ENCODE measurements at regions not wholly inside any gene's neighbourhood (a gene's known extent, or its start where the extent isn't known, plus 50 kb on each side); places are given as distances from the start of the nearest gene placed in this dataset.

DNA sequence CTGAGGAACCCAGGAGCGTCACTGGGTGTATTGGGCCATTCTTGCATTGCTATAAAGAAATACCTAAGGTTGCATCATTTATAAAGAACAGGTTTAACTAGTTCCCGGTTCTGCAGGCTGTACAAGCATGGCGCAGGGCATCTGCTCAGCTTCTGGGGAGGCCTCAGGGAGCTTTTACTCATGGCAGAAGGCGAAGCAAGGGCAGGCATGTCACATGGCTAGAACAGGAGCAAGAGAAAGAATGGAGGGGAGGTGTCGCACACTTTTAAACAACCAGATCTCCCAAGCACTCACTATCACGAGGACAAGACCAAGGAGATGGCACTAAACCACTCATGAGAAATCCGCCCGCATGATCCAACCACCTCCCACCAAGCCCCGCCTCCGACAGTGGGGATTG lies 65.2 kb downstream of the PSMG1 start:
- H3K36me3 ChIP-seq (replicated peaks; ENCODE audit: insufficient read depth, low read depth) = no peaks in the 10 kb centered on the region
- H3K9me2 ChIP-seq (replicated peaks; ENCODE audit: insufficient read depth) = no peaks in the 10 kb centered on the region

DNA sequence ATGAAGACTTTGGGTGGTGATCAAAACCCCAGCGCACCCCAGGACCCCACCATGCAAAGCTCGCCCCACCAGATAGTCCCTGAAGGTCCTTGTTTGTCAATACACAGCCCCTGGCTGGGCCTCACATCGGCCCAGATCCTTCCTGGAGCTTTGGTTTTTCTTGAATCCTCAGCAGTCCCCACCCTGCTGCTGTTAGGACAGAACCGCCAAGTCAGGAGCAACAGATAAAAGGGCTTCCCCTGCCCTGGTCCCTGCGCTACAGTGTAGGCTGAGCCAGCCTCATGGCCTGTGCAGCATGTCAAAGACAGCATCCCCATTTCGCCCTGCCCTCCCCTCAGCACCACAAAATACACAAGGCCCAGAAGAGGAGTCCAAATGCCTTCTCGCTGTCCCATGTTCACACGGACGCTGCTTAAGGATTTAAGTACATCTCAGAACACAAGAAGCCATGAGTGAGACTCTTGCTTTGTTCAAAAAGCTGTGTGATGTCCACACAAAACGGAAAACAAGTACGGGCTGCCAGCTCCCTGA lies 65.7 kb downstream of the PSMG1 start:
- Histone ChIP-seq H3K36me3 (replicated peaks; ENCODE audit: insufficient read depth, low read depth) (no peaks in the 10 kb centered on the region), H3K27ac (no peak overlapping the region), H2AFZ (no peak overlapping the region), H3K4me2 (no peak overlapping the region), H4K20me1 (ENCODE audit: insufficient read depth, poor library complexity, severe bottlenecking) (no peaks in the 10 kb centered on the region), H3K4me3 (no peak overlapping the region), H3K9me2 (replicated peaks; ENCODE audit: insufficient read depth) (no peaks in the 10 kb centered on the region), H3K4me1 (ENCODE audit: insufficient read depth) (no peaks in the 10 kb centered on the region), H3K27me3 (no peaks in the 10 kb centered on the region), H3K79me2 (no peaks in the 10 kb centered on the region), H3K9me3 (ENCODE audit: low read depth) (no peaks in the 10 kb centered on the region)
- DNase-seq (ENCODE audit: low spot score) = no peak
- WGBS (ENCODE audit: low lambda C conversion rate, missing lambda C conversion rate) = 93% methylated on average over 11 of the region's 11 CpGs
- TF ChIP-seq EZH2phosphoT487 (IDR thresholded peaks at IDR 0.05; ENCODE audit: low read depth, severe bottlenecking, unreplicated experiment) (no peak), EZH2 (IDR thresholded peaks at IDR 0.05; ENCODE audit: borderline replicate concordance) (no peak)
- TF ChIP-seq, protein P1, sequence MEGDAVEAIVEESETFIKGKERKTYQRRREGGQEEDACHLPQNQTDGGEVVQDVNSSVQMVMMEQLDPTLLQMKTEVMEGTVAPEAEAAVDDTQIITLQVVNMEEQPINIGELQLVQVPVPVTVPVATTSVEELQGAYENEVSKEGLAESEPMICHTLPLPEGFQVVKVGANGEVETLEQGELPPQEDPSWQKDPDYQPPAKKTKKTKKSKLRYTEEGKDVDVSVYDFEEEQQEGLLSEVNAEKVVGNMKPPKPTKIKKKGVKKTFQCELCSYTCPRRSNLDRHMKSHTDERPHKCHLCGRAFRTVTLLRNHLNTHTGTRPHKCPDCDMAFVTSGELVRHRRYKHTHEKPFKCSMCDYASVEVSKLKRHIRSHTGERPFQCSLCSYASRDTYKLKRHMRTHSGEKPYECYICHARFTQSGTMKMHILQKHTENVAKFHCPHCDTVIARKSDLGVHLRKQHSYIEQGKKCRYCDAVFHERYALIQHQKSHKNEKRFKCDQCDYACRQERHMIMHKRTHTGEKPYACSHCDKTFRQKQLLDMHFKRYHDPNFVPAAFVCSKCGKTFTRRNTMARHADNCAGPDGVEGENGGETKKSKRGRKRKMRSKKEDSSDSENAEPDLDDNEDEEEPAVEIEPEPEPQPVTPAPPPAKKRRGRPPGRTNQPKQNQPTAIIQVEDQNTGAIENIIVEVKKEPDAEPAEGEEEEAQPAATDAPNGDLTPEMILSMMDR (IDR thresholded peaks at IDR 0.05; ENCODE audit: poor library complexity) = no peak

More for the DNA sequence above, 65.2 kb downstream of the PSMG1 start:
- 95% methylated on average over 10 of the region's 10 CpGs for WGBS (ENCODE audit: low lambda C conversion rate, missing lambda C conversion rate)
- H3K79me2 ChIP-seq = no peaks in the 10 kb centered on the region
- no peaks in the 10 kb centered on the region for H3K4me1 ChIP-seq (ENCODE audit: insufficient read depth)
- no peak overlapping the region for H3K4me3 ChIP-seq
- no peaks in the 10 kb centered on the region for H4K20me1 ChIP-seq (ENCODE audit: insufficient read depth, poor library complexity, severe bottlenecking)
- TF ChIP-seq EZH2 (IDR thresholded peaks at IDR 0.05; ENCODE audit: borderline replicate concordance) (no peak), EZH2phosphoT487 (IDR thresholded peaks at IDR 0.05; ENCODE audit: low read depth, severe bottlenecking, unreplicated experiment) (no peak)
- TF ChIP-seq, protein P1 (IDR thresholded peaks at IDR 0.05; ENCODE audit: poor library complexity) = no peak
- no peaks in the 10 kb centered on the region for H3K27me3 ChIP-seq
- H2AFZ ChIP-seq = no peak overlapping the region
- no peaks in the 10 kb centered on the region for H3K9me3 ChIP-seq (ENCODE audit: low read depth)
- DNase-seq (ENCODE audit: low spot score) = no peak
- H3K27ac ChIP-seq = no peak overlapping the region
- no peak overlapping the region for H3K4me2 ChIP-seq

DNA sequence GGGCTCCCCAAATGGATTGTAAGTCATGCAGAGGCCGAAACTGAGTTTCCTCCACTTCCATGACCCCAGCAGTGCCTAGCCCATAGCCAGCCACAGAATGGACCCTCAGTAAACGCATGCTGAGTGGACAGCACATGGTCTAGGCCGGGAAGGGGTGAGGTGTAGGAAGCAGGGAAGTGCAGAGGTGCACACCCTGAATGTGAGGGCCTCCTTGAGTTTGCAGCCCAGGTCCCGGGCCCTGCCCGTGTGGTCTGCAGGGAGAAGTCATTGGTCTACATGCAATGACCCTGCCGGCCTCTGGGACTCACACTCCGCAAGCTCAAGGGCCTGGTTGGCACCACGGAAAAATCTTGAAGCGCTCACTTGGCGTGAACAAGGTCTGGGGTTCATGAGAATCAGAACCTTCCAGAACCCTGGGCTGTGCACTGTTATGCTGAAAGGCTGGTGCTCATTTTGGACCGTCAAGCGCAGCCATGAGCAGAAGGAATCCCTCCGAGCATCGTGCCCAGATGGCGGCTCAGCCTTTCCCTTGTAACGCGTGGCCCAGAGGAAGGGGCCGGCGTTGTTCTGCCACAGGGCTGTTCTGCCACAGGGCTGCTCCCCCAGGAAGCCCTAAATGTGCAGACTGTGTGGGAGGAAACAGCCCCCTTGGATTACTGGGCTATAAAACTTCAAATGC lies 66.4 kb downstream of the PSMG1 start:
- Histone ChIP-seq H3K4me3 (no peak overlapping the region), H3K4me2 (no peak overlapping the region), H3K27me3 (no peaks in the 10 kb centered on the region), H3K36me3 (replicated peaks; ENCODE audit: insufficient read depth, low read depth) (no peaks in the 10 kb centered on the region), H3K9me3 (ENCODE audit: low read depth) (no peaks in the 10 kb centered on the region), H3K27ac (no peak overlapping the region), H4K20me1 (ENCODE audit: insufficient read depth, poor library complexity, severe bottlenecking) (no peaks in the 10 kb centered on the region), H2AFZ (no peak overlapping the region), H3K4me1 (ENCODE audit: insufficient read depth) (no peaks in the 10 kb centered on the region), H3K79me2 (no peaks in the 10 kb centered on the region), H3K9me2 (replicated peaks; ENCODE audit: insufficient read depth) (no peaks in the 10 kb centered on the region)
- TF ChIP-seq, protein P1 (IDR thresholded peaks at IDR 0.05; ENCODE audit: poor library complexity) = no peak
- TF ChIP-seq EZH2phosphoT487 (IDR thresholded peaks at IDR 0.05; ENCODE audit: low read depth, severe bottlenecking, unreplicated experiment) = no peak
- no peak for TF ChIP-seq EZH2 (IDR thresholded peaks at IDR 0.05; ENCODE audit: borderline replicate concordance)
- no peak for DNase-seq (ENCODE audit: low spot score)
- WGBS (ENCODE audit: low lambda C conversion rate, missing lambda C conversion rate) = 93% methylated on average over 19 of the region's 19 CpGs
